Left renal pelvis (tissue), 4 donors: ENCODE measurements at regions not wholly inside any gene's neighbourhood (a gene's known extent, or its start where the extent isn't known, plus 50 kb on each side); places are given as distances from the start of the nearest gene placed in this dataset.
A peak's percentile ranks its signal among the peaks of the same experiment; 100 is the strongest.
"Not testable (repeated sequence)": the region's sequence is repeated elsewhere in the genome, so short reads cannot be mapped to it uniquely, and the experiment has no call there.

Experiments
- DNase-seq, 4 donors: peaks; one replicate each; pipeline ENCODE4 v3.0.0-alpha.2; 2013; ENCODE audit warnings: low read depth in 4 of 4, low spot score in 3 of 4

DNA sequence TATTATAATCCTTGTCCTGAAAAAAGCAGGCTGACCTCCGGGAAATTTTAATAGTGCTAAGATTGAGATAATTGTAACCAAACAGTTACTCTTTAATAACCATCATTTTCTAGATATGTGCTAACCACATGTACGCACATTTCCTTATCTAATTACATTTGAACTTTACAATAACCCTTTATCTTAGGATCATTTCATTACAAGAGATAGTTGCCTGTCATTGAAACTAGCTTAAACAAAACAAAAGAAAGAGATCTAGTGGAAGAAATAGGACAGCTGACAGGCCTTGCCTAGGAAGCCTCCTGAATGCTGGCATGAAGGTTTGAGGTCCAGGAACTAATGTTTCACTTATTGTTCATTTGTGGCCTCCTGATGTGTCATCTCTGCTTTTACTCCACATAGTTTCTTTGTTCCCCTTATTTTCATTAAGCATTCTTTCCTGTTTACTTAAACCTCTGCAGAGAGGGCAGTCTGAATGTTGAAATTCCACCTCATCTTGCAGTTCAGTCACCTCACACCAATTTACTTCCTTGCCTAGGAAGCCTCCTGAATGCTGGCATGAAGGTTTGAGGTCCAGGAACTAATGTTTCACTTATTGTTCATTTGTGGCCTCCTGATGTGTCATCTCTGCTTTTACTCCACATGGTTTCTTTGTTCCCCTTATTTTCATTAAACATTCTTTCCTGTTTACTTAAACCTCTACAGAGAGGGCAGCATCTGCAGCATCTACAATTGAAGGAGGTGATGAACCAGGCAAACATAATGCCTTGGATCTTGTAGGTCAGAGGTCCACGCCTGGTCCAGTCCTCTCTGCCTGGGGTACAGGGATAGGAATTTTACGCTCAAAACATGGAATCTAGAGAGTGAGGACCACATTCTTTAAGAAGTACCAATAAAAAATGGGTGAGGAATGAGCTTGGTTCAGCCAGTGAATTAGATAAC, 247.5 kb downstream of the SPATA31A6 start:
- not testable (repeated sequence) for DNase-seq

DNA sequence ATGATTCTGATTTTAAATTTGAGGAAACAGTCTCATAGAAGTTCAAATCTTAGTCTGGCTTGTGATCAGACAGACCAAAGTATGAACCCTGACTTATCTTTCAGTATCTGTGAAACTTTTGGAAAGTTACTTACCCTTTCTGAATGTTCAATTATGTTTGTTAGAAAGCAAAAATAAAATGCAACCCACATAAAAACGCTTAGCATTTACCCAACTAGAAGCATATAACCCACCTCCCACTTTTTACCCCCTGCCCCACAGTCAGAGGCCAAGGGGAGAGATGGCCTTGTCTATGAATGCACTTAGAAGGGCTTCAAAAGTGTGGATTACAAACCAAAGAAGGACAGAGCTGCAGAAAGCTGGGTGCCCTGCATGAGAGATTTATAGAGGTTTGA, 248.2 kb downstream of the SPATA31A6 start:
- DNase-seq: not testable (repeated sequence)

DNA sequence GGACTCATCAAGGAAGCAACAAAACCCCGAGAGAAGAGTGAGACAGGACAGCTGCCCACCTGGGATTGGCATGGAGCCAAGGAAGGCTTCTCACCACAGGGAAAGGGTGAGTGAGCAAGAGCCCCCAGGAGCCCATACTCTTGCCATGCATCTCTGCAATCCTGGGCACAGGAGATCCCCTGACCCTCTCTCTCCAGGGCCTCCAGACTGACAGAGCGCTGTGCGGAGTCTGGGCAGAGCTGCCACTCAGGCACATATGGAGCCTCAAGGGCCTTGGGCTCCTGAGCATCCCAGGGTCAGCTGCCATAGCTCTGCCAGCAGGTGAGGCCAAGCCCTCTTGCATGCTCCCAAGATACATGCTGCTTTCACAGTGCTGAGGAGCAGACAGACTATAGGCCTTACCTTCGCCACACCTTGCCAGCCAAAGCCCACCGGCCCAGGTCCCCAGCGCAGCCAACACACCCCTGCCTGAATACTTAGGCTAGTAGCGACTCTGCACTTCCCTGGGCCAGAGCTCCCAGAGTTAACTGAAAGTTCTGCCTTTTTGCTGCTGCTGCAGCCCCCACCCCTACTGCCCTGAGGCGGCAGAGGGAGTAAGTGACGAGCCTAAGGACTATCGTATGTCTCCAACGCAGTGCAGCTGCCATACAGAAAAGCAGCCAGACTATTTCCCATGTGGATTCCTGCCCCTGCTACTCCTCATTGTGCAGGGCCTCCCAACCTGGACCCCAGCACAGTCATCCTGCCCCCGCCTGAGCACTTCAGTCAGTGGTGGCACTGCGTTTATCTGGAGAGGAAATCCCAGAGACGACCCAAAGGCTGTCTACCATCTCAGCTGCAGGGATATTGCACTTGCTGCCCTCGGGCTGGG, 251.6 kb downstream of the SPATA31A6 start:
- DNase-seq: not testable (repeated sequence)

DNA sequence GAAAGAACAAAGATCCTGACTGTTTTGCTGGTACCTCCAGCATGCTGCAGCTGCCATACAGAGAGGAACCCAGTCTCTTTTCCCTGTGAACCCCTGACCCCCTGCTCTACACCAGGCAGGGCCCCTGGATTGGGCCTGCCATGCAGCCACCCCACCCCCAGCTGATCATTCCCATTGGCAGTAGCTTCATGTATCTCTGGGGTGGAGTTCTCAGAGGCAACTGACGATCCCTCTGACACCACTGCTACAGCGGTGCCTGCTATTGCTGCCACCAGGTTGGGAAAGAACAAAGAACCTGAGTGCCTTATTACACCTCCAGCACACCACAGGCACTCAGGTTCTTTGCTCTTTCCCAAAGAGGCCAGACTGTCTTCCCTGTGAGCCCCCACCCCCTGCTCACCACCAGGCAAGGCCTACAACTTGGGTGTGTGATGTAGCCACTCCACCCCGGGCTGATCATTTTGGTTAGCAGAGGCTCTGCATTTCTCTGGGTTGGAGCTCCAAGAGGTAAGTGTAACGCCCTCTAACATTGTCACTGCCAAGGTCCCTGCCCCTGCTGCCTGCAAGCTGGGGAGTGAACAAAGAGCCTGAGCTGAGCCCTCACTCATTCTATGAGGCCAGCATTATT, 252.4 kb downstream of the SPATA31A6 start:
- not testable (repeated sequence) for DNase-seq

DNA sequence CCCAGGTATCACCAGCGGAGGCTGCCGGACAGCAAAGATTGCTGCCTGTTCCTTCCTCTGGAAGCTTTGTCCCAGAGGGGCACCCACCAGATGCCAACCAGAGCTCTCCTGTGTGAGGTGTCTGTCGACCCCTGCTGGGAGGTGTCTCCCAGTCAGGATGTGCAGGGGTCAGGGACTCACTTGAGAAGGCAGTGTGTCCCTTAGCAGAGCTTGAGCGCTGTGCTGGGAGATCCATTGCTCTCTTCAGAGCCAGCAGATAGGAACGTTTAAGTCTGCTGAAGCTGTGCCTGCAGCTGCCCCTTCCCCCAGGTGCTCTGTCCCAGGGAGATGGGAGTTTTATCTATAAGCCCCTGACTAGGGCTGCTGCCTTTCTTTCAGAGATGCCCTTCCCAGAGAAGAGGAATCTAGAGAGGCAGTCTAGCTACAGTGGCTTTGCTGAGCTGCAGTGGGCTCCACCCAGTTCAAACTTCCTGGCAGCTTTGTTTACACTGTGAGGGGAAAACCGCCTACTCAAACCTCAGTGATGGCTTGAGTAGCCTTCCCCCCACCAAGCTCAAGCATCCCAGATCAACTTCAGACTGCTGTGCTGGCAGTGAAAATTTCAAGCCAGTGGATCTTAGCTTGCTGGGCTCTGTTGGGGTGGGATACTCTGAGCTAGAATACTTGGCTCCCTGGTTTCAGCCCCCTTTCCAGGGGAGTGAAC, 253.7 kb downstream of the SPATA31A6 start:
- not testable (repeated sequence) for DNase-seq

DNA sequence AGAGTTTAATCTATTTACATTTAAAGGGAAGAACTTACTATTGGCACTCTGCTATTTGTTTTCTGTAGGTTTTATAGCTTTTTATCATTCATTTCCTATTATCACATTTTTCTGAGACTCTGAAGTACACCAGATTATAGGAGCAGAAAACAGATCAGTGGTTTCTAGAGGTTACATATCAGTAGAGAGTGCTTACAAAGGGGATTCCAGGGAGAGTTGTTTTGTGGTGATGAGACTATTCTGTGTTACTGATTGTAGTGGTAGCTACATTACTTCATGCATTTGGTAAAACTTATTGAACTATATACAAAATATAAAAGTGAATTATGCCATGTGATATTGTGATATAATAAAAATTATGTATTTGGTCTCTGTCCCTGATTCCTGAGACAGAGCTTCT, 259.2 kb downstream of the SPATA31A6 start:
- not testable (repeated sequence) for DNase-seq

DNA sequence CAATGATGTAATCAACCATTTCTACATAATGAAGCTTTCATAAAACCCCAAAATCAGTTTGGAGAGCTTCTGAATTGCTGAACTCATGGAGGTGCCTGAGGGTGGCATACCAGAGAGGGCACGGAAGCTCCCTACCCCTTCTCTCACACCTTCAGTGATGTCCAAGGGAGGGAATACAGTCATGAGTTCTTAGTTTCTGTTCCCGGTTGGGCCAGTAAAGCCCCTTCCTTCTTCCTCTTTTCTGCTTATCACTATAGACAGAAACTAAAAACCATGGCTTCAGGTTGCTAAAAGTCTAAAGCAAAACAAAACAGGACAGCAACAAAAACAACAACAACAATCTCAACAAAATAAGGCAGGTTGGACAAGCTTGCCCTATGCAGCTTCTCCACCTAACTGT, 260.0 kb downstream of the SPATA31A6 start:
- DNase-seq: not testable (repeated sequence)

DNA sequence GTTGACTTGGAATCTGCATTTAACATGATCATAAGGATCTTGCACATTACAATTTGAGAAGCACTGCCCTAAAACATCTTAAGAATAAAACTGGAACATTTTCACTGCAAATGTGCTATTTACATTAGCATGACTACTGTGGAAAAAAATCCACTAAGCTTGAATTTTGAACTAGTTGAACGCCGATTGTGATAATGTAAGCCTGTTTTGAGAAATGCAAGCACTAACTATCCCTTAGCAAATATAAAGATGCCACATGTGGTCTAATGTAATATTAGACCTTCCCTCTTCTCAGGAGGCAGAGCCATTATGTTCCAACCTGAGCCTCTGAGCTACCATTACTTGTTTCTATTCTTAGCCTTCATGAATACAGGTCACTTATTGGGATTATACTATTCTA, 278.0 kb downstream of the SPATA31A6 start:
- DNase-seq: not testable (repeated sequence)

DNA sequence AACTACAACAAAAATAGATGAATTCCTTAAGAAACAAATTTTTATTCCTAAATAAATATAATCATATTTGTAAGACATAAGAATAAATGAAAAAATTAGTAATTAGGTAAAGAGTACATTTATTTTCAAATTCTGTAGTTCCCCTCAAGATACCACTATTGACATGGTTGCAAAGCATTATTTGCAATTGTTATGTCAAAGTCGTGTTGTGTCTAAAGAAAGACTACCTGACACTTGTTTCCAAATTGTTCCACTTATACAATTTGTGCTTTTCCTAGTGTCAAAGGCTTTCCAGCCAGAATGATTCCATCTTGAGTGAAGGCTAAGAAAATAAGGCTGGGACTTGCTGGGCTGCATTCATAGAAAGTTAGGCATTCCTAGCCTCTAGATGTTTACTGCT, 278.4 kb downstream of the SPATA31A6 start:
- not testable (repeated sequence) for DNase-seq

DNA sequence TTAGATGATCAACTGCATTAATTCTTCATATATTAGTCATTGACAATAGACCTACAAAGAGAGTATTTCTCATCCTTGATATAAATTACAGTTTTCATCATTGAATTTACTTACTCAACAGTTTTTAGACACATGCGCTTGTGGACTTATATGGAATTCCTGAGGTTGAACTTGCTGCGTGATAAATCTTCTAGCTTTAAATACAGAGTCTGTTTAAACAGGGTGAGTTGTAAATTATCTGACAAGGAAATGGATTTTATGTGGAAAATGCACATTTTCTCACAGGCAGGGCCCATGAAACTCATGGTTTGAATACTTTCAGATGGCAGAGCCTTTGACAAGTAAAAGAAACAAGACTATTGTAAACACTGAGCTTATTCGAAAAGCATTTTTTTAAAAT, 280.5 kb downstream of the SPATA31A6 start:
- DNase-seq: peak in 2 of 4 donors; percentile 2 to 4

DNA sequence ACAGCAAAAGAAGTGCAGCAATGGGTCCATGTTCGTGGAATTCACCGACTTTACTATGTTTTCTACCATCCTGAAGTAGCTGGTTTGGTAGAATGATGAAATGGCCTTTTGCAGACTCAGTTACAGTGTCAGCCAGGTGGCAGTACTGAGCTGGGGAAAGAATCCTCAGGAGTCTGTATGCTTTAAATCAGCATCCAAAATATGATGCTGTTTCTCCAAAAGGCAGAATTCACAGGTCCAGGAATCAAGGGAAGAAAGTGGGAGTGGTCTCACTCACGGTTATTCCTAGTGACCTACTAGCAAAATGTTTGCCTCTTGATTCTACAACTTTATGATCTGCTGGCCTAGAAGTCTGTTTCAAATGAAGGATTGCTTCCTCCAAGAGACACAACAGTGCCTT, 287.1 kb downstream of the SPATA31A6 start:
- not testable (repeated sequence) for DNase-seq

DNA sequence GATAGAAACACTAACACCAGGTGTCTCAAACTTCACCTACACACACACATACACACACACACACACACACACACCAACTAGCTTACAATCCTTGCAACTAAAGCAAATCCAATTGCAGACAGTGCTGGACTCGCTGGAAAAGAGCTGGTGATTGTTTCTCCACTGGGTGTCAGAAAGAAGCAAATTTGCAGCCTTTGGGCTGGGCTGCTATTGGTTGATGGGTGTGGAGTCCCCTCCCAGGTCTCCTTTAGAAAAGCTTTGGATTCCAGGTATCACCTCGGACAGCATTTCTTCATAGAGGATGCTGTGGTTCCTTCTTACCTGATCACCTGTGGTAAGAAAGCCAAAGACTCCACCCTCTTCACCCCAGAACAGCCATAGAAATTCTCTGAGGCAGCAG, 307.5 kb downstream of the SPATA31A6 start:
- DNase-seq: not testable (repeated sequence)

DNA sequence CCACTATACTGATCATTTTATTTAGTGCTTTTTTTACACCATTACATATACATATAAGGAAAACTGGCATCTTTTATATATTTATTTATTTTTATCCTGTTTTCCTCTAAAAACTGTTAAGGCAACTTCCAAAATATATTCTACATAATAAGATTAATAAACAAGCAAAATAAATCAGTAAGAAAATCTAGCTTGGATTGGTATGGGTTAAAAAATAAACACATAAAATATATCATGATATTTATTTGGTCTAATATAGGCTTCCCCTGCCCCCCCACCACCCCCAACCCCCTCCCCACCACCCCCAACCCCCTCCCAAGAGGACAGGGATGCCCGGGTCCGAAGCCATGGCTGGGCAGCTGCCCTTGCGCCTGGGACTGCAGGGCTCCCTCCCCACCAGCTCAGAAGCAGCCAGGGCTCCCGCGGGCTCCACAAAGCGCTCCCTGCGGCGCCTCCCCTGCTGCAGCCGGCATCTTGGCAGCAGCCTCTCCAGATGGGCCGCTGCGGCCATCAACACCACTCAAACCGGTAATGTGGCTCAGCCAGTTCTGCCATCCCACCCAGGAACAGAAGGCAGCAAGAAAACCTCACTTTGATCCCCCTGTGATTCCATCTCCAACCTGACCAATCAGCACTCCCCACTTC, 319.3 kb downstream of the SPATA31A6 start:
- not testable (repeated sequence) for DNase-seq

DNA sequence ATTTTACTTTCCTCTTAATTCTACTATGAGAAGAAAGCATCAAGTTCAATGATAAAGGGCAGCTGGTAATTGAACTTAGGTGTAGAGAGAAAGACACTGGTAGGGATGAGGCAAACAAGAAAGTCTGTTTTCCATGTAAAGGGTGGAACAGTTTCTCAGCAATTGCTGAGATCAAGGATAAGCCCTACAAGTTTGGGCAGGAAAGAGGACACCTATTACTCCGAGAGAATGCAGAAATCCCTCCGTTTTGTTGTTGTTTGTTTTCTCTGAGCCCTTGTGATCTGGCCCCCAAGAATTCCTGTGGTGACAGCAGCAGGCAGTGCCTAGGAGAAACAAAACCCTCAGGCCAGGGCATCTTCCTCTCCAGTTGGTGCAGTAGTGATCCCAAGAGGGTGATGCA, 324.7 kb downstream of the SPATA31A6 start:
- not testable (repeated sequence) for DNase-seq

DNA sequence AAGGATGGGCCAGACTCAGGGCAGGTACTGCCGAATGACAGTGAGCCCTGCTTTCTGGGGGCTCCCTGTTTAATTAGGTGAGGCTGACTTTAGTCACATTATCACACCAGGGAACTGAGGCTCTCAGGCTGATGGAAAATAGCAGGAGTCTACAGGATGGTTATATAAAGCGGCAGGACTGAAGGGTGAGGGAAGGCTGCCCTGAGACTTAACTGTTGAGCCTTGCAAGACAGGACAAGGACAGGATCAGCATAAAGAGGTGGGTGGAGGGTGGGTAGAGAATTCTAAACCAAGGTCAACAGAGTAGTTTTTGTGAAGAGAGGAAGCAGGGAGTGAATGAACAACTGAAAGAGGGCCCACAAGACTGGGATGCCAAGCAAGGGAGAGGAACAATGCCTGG, 330.1 kb downstream of the SPATA31A6 start:
- DNase-seq: not testable (repeated sequence)

DNA sequence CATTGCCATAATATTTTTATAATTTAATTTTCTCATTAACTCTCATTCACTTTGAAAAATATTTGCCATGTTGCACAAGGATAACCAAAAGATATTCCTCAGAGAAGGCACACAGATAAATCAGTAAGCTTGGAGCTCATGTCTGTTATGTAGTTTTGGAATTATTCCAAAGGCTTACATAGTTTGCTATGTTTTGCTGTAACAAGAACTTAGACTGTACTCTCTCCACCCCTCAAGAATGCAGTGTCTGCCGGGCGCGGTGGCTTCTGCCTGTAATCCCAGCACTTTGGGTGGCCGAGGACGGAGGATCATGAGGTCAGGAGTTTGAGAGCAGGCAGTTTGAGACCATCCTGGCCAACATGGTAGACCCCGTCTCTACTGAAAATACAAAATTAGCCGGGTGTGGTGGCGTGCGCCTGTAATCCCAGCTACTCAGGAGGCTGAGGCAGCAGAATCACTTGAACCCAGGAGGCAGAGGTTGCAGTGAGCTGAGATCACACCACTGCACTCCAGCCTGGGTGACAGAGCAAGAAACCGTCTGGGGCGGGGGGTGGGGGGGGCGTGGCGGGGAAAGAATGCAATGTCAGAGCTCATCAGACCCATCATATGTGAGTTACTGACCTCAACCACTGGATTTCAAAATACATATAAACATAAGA, 351.0 kb downstream of the SPATA31A6 start:
- not testable (repeated sequence) for DNase-seq

DNA sequence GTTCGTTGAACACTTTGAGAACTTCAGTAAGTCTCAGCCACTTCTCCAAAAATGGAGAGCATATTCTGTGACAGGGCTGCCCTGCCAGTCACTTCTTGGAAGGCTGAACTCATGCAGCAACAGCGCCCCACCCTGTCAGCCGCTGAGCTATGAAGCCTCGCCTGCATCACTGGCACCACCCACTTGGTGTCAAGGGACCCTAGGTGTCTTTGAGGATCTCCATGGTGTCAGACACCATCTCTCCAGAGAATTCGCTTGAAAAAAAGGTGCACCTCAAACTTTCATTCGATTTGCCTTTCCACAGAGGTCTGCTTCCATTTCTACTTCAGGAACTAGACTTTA, 351.5 kb downstream of the SPATA31A6 start:
- not testable (repeated sequence) for DNase-seq

DNA sequence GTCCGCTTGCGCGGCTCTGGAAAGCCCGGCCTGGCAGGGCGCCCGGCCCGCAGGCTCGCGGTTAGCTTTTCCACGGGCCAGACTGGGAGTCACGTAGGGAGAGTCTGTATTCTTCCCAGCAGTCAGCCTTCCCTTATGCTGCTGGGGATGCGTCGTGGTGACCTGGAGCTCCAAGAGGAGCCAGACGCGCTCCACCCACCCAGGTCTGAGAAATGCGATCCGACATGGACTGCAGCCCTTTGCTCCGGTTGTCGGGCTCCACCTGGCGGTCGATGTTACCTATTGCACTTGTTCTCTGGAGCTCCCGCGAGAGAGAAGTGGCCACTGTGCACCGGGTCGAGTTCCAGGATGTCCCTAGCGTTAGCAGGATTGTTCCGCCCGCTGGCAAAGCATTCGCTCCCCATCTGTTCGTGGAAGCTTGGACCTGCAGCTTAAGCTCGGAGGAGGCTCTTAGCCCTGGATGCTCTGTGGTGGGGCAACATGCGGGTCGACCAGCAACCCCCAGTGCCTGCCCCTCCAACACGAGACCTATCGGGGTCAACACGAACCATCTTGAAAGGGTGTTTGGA, 367.4 kb downstream of the SPATA31A6 start:
- DNase-seq: not testable (repeated sequence)

DNA sequence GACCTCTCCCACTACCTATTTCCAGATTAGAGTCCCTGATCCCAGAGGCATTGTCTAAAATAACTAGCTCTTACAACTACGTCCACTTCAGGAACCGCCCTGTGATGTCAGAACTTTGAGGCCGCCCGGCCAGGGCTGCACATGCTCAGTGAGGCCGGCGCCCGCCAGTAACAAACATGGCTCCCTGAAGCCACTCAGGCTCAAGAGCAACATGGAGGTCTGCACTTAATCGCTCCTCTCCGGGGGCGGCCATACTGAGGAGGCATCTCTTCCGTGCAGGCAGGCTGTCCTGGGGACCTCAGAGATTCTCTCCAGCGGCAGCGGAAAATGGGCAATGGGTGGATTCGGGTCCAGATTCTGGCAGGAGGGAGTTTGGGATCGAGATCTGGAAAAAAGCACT, 385.1 kb downstream of the SPATA31A6 start:
- not testable (repeated sequence) for DNase-seq
